ENCODE measurements at regions not wholly inside any gene's neighbourhood (a gene's known extent, or its start where the extent isn't known, plus 50 kb on each side); places are given as distances from the start of the nearest gene placed in this dataset.

GRCh38 chr5:61970218-61970617 lies 335.8 kb upstream of the KIF2A start:
- TF ChIP-seq CTCF (IDR thresholded peaks at IDR 0.05; ENCODE audit: low read depth, low read length, poor library complexity, severe bottlenecking), result no peak
- TF ChIP-seq EZH2phosphoT487 (IDR thresholded peaks at IDR 0.05; ENCODE audit: borderline replicate concordance, low read length), result no peak

All from DOHH2 (cell line).